ENCODE measurements at regions not wholly inside any gene's neighbourhood (a gene's known extent, or its start where the extent isn't known, plus 50 kb on each side); places are given as distances from the start of the nearest gene placed in this dataset.
"Not testable (repeated sequence)": the region's sequence is repeated elsewhere in the genome, so short reads cannot be mapped to it uniquely, and the experiment has no call there.

DNA sequence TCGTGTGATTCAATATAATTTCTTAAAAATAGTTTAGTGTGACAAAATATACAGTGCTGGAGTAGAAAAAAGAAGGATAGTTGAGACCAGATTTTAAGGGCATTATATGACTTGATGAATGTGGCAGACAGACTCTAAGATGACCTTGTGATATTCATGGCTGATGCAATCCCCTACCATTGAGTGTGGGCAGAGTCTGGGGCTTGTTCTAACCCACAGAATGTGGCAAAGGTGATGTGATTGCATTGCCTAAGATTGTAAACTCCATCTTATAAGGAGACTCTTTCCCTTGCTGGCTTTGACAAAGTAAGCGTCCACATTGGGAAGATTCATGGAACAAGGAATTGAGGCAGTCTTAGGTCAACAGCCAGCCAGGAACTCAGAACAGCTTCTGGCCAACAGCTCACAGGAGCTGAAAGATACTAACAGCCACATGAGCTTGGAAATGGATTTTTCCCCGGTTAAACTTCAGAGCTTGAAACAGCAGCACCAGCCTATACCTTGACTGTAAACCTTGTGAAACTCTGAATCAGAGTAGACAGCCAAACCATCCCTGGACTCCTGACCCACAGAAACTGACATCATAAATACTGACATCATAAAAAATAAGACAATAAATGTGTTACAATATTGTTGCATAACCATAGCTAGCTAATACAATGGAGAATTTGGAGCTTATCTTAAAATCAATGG lies 864.5 kb downstream of the TTLL7 start:
- DNase-seq (ENCODE audit: low read depth in 2 of 2) = not testable (repeated sequence)

DNA sequence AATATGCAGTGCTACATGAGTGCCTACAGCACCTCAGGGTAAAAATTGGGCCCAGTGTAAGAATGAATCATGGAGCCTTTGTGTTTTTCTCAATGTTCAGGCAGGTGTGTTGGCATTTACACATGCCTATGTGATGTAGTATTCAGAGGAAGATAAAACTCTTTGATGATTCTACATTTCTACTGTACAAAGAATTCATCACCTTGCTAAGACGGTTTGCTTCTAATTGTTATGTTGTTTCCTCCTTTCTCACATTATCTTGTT lies 867.3 kb downstream of the TTLL7 start:
- DNase-seq (ENCODE audit: low read depth in 2 of 2) = no peak

DNA sequence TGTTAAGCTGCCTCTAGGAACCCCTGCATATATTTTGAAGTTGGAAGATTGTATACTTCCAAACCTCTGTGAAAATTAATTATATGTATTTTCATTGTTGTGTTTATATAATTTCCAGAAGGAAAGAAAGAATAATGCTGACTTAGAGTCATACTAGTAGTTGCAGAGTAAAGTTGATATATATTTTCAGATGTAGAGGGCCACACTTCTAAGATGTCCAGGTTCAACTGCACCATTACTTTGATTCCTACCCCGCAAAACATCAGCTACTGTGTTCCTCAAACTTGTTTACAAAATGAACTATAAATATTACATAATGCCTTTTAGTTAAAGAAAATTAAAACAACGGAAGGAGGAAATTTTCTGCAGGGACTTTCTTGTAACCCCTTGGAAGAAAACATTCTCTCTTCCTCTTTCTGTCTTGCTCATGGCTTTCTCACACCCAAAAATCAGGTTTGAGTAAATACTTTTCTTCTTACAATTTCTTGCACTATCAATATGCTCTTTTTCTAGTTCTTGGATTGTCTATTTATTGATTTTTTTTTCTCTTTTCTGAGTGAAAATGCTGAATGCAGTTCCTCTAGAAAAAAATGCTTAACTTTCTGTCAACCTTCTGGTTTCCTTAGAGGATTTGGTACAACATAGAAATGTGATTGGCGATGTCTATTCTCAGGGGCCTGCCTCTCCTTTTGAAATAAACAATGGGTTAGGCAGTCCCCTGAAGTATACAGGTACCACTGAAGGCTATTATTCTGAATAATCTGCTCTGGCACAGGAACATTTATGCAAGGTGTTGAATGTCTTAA lies 867.8 kb downstream of the TTLL7 start:
- no peak for DNase-seq (ENCODE audit: low read depth in 2 of 2)

DNA sequence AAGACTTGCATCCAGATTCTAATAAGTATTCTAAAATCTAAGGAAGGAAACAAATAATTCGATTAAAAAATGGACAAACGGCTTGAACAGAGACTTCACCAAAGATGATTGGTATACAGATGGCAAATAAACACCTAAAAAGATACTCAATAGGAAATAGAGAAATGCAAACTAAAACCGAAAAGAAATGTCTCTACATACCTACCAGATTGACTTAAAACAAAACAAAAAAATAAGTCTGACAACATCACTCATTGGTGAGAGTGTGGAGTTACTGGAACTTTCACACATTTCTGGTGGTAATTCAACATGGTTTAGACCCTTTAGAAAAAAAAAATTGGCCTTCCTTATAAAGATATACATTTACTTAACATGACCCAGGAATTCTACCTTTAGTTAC lies 869.8 kb downstream of the TTLL7 start:
- DNase-seq (ENCODE audit: low read depth in 2 of 2) = no peak

DNA sequence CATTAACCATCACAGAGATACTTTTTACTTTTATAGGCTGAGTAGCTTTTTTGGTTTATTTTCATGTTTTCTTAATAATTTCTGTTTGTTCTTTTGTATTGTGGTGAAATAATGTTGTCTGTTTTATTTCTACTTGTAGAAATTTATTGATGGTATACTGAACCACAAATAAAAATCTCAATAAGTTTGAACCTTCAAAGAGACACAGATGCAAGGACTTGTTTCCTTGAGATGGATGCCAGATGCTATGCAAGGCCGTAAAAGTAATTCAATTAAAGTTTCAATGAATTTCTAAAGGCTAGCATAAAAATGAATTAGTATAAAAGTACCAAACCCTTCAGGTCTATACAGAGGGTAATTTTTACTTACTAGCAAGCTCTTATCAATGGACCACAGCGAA lies 873.5 kb downstream of the TTLL7 start:
- no peak for DNase-seq (ENCODE audit: low read depth in 2 of 2)

DNA sequence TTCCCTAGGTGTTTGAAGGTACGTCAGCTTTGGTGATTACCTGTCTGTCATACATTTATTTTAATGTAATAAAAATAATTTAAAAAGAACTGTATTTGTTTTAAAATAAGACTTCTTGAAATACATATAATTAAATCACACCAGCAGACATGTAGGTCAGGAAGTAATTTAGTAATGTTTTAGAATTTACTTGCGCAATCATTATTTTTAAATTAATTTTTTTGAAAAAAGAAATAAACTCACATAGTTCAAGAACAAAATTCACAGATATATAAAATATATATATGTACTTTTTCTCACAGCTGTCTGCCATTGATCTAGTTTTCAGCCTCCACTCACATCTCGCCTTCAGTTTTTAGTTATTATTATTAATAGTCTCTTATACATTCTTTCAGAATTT lies 875.9 kb downstream of the TTLL7 start:
- DNase-seq (ENCODE audit: low read depth in 2 of 2) = no peak

DNA sequence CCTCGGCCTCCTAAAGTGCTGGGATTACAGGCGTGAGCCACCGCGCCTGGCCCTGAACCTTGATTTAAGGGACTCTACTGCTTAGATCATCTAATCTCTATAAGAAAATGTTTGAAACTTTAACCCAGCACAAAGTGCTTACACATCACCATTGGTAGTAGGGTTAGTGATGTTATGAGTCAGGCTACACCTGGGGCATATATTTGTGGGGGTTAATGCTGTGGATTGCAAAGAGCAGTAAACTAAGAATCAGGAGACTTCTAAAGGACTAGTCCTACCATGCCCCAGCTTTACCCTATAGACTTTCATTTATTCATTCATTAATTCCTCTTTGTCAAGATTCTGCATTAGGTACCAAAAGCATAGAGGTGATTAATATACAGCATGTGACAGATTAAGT lies 880.5 kb downstream of the TTLL7 start:
- DNase-seq (ENCODE audit: low read depth in 2 of 2) = no peak

DNA sequence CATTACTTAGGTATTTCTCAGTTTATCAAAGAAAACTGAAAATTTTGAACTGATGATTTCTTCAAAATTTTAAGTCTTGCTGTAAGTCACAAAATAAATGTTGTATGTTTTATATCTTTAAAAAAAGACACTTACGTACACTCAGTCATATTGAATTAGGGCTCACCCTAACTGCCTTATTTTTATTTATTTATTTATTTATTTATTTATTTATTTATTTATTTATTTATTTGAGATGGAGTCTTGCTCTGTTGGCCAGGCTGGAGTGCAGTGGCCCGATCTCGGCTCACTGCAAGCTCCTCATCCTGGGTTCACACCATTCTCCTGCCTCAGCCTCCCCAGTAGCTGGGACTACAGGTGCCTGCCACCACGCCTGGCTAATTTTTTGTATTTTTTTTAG lies 881.9 kb downstream of the TTLL7 start:
- not testable (repeated sequence) for DNase-seq (ENCODE audit: low read depth in 2 of 2)

DNA sequence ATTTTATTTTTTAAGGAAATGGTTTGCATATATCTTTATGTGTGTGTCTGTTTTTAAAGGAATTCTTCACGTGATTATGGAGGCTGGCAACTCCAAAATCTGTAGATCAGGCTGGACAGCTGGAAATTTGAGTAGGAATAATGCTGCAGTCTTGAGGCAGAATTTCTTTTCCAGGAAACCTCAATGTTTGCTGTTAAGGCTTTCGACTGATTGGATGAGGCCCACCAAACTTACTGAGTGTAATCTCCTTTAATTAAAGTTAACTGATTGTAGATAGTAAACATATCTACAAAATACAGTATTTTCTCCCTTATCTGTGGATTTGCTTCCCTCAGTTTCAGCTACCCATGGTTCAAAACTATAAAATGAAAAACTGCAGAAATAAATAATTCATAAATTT lies 883.1 kb downstream of the TTLL7 start:
- DNase-seq (ENCODE audit: low read depth in 2 of 2) = no peak

DNA sequence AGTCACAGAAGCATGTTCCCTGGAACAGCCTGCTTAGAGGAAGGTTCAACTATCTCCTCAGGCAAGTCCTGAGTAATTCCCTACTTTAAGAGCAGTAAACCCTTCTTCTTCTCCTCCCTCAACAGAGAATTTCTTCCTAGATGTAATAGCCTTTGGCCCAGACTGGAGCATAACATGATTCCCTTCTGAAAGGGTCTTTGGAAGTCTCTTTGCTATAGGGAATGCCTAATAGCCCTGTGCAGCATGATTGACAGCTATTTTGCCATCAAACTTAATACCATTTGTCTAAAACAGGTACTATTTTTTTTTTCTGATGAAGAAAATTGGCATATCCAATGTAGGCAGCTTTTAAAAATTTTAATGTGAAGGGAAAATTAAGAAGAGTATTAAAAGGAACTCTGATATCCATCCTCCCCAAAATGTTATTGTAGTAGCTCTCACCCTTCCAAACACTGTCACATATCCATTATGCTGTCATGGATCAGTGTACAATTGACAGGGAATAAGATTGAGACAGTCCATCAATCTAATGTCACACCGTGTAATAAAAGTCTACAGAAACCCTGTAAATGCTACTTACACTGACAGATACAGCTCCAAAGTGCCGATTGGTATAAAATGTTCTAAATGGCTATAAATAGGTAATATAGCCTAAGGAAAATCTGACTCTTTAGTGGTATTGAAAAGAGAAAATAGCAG lies 884.6 kb downstream of the TTLL7 start:
- DNase-seq (ENCODE audit: low read depth in 2 of 2) = no peak

DNA sequence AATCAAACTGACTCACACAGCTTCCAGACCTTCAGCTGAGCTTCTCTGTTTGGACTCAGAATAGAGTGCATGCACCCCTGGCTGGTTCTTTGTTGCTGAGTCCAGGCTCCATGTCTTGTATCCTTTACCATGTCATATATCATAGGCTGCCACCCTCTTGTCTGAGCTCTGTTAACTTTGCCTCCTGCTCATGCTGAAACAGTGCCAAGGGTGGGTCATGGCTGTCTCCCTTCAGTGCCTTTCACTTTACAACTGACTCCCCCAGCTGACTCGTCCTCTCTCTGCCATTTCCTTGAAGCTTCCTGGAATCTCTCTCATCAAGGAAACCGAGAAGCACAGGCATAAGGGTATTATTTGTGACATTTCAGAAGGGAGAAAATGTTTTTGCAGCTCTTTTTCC lies 885.3 kb downstream of the TTLL7 start:
- no peak for DNase-seq (ENCODE audit: low read depth in 2 of 2)

DNA sequence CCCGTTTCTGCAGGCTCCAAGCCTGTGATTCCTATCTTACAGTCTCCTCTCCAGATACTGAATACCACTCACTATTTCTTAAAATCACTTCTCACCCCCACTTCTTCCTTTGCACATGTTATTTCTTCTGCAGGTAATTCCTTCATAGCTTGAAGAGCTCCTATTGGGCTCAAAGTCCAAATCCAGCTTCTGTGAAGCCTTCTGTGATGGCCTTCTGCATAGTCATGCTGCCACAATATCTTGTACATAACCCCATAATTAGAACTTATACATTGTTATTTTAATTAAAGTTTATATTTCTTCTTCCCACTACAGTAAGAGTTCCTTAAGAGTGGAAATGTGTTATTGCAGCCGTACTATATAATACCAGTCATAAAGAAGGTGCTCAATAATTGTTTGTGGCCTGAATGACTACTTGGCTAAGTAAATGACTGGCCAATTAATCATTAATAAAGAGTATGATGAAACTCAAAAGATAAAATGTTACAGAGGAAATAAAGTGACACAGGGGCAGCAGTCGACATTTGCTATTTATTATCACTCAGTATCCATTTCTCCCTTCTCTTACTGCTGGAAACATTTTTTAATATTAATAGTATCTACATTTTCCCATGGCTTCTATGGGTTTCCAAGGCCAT lies 886.6 kb downstream of the TTLL7 start:
- no peak for DNase-seq (ENCODE audit: low read depth in 2 of 2)

DNA sequence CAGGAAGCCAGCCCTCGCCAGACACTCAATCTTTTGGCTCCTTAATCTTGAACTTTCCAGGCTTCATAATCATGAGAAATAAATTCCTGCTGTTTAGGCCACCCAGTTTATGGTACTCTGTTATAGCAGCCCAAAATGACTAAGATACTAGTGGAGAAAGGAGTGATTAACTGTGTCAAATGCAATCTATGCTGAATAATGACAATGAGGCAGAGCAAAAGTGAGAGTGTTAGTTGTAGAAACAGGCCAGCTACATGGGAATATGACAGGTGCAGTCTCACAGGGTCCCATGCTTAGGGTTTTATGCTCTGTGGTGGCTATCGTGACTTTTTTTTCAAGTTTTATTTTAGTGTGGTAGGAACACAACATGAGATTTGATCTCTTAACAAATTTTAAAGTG lies 888.8 kb downstream of the TTLL7 start:
- DNase-seq (ENCODE audit: low read depth in 2 of 2) = no peak

DNA sequence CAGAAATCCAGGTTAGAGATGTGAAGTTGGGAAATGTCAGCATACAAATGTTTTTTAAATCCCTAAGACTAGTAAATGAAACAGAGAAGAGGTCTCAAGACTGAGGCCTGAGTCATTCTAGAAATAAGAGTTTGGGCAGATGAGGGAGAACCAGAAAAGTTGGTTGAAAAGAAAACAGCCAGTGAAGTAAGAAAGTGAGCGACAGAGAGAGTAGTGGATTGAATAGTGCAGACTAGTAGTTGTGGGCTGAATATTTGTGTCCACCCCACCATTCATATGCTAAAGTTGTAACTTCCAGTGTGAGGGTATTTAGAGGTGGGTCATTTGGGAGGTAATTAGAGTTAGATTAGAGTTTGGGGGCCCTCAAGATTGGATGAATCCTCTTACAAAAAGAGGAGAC lies 889.2 kb downstream of the TTLL7 start:
- DNase-seq (ENCODE audit: low read depth in 2 of 2) = no peak

DNA sequence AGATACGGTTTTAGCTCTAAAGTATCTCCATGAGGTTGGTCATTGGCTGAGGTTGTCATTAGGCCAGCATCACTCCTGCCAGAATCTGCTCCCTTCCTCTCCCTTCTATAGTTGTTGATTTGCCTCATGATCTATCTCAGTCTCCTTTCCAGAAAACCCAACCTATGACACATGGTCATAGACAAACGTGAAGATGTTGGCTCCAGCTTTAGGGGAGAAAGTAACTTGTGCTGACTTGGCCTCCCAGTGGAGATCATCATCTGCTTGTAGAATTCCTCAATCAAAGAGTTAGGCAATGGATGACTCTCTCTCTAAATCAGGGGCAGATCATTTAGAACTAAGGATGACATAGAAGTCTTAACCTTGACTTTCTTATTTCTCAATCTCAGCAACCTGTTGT lies 894.4 kb downstream of the TTLL7 start:
- no peak for DNase-seq (ENCODE audit: low read depth in 2 of 2)

DNA sequence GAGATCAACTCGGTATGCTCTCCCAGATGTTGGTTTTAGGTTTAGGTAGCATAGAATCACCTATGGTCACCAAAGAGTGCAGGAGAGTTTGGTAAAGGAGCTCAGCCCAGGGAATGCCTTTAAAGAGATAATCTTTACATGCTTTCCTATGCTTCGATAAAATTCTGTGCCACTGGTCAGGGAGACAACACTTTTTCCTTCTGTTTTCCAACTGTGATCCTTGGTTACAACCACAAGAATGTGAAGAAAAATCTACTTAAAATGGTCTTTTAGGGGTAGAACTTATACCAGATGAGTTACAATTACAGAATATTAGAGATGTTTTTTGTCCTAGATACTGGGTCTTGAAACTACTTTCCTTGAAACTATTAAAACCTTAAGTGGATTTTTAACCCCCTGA lies 895.6 kb downstream of the TTLL7 start:
- DNase-seq (ENCODE audit: low read depth in 2 of 2) = no peak

DNA sequence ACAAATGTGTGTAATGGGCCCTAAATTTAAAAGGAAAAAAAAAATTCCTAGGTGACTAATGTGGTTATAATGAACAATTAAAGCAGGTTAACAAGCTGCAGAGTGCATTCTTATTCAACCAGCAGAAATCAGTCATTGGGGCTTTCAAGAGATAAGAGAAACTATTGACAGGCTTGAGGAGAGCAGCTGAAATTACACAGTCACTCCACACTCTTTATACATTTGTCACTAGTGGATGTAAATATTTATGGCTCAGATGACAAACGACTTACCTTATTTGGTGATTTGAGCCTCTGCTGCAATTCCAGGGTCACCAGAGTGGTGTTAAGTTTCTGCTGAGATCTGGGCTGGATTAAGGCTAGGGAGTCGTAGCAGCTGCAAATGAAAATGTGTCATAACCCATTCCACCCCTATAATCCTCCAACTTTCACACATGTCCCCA lies 896.3 kb downstream of the TTLL7 start:
- DNase-seq (ENCODE audit: low read depth in 2 of 2) = peak; percentile 85 to 89

DNA sequence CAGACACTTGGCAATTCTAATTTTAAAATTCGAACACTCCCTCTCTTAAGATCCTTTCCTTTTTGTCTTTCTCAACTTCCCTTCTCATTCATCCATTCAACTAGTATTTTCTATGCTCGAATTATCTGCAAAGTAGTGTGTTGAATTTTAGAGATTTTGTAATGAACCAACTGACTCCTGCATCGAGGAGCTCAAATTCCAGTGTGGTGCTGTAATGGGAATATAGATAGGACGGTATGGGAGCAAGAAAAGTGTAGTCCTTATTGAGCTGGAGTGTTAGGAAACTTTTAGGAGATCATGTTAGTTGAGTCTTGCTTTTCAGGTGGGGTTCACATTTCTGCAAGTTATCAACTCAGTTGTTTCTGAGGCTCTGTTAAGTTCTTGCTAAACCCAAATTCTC lies 897.5 kb downstream of the TTLL7 start:
- DNase-seq (ENCODE audit: low read depth in 2 of 2) = no peak

DNA sequence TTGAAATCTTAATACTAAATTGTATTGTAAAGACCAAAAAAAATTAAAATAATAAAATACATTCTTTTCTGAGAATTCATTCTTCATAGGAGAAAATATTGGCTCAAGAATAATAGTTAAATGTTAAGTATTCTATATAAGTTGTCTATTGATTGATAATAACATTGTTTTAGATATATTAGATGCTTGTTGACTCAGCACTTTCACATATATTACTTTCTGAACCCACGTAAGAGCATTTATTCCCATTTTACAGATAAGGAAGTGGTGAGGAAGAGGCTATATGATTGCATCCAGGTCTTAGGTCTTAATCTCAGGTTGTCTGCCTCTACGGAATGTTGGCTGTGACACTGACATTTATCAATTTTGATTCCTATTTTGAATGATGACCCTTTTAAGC lies 898.8 kb downstream of the TTLL7 start:
- no peak for DNase-seq (ENCODE audit: low read depth in 2 of 2)

DNA sequence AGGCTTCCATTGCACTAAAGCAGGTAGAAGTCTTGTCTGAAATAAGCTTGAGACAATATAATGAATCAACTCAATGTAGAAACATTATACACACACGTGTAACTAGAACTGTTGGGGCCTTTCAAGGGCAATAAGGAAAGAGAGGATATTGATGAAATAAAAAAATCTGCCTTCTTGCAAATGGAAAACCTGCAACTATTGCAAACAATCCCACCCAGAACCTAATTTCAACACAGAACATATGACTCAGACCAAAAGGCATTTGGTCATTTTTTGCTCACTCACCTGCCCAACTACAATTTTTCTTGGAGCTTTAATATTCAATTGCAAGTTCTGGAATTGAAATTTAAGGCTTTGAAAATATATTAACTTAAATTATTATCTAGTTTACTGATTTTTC lies 900.1 kb downstream of the TTLL7 start:
- no peak for DNase-seq (ENCODE audit: low read depth in 2 of 2)

DNA sequence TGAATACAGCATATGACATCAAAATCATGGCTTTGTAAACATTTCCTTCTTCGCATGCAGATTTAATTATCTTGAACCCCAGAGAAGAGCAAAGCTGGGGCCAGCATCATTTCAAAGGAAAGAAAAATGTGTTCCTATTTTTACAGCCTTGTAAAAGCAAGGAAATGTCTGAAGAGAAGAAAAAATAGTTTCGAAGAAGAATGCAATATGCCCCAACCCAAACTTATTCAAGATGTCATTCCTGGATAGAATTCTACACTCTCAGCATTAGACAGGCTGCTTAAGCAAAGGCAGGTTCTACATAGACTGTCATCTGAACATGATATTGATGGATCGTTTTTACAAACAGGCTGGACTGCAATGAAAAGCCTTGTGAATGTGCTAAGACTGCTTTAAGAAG lies 900.8 kb downstream of the TTLL7 start:
- DNase-seq (ENCODE audit: low read depth in 2 of 2) = peak; percentile 64 to 66

DNA sequence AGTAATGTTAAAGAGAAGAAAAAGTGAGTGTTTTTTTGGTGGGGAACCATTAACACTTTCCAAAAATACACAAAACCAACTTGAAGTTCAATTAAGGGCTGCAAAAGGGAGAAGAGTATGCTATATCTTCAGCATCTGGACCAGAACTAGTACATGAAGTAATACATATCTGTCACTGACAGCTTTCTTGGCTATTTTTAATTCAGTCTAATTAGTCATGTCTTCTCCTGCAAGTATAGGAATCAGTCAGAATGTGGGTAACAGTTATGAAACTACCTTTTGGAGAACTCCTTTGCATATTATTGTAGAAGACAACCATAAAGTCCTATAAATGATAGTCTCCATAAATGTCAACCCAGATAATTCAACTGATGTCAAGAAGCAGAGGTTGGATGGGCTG lies 901.2 kb downstream of the TTLL7 start:
- DNase-seq (ENCODE audit: low read depth in 2 of 2) = peak in 1 of 2 experiments; percentile 30

DNA sequence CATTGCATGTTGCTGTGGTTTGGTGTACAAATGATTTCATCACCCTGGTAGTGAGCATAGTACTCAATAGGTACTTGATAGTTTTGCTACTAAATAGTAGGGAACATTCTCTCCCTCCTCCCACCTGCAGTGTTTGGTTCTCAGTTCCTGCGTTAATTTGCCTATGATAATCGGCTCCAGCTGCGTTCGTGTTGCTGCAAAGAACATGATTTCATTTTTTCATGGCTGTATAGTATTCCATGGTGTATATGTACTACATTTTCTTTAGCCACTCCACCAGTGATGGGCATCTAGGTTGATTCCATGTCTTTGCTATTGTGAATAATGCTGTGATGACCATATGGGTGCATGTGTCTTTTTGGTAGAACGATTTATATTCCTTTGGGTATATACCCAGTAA lies 903.4 kb downstream of the TTLL7 start:
- no peak for DNase-seq (ENCODE audit: low read depth in 2 of 2)
